PC-3 (cell line): ENCODE measurements at regions not wholly inside any gene's neighbourhood (a gene's known extent, or its start where the extent isn't known, plus 50 kb on each side); places are given as distances from the start of the nearest gene placed in this dataset.

Experiments
- EZH2 ChIP-seq: fragments of 300-600 bp; sonication (generic); IDR thresholded peaks from one replicate; pipeline ENCODE4 v1.6.1; 2017; ENCODE audit warnings: antibody characterized with exemption, mild to moderate bottlenecking, low read length; ENCODE audit not compliant: unreplicated experiment
- TF ChIP-seq, protein P1 (sequence below): fragments of 300-600 bp; sonication (generic); conservative IDR thresholded peaks from 2 replicates; pipeline ENCODE4 v1.5.1; 2017; ENCODE audit warnings: antibody characterized with exemption, low read depth, mild to moderate bottlenecking, low read length

GRCh38 chr12:87152075-87152474, 877.1 kb downstream of the C12orf50 start:
- TF ChIP-seq, protein P1, sequence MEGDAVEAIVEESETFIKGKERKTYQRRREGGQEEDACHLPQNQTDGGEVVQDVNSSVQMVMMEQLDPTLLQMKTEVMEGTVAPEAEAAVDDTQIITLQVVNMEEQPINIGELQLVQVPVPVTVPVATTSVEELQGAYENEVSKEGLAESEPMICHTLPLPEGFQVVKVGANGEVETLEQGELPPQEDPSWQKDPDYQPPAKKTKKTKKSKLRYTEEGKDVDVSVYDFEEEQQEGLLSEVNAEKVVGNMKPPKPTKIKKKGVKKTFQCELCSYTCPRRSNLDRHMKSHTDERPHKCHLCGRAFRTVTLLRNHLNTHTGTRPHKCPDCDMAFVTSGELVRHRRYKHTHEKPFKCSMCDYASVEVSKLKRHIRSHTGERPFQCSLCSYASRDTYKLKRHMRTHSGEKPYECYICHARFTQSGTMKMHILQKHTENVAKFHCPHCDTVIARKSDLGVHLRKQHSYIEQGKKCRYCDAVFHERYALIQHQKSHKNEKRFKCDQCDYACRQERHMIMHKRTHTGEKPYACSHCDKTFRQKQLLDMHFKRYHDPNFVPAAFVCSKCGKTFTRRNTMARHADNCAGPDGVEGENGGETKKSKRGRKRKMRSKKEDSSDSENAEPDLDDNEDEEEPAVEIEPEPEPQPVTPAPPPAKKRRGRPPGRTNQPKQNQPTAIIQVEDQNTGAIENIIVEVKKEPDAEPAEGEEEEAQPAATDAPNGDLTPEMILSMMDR: no peak
- TF ChIP-seq EZH2: no peak
